ENCODE measurements at regions not wholly inside any gene's neighbourhood (a gene's known extent, or its start where the extent isn't known, plus 50 kb on each side); places are given as distances from the start of the nearest gene placed in this dataset.

GRCh38 chr16:26599785-26600104, 467.0 kb upstream of the C16orf82 start (continued):
- no peak for TF ChIP-seq ESRRA (CRISPR knock-in tag; IDR thresholded peaks at IDR 0.05; ENCODE audit: borderline replicate concordance)
- TF ChIP-seq PRRX2 (CRISPR knock-in tag; IDR thresholded peaks at IDR 0.05), result no peak
- TF ChIP-seq TP53 (CRISPR knock-in tag; IDR thresholded peaks at IDR 0.05), result no peak

- Mint-ChIP-seq H3K4me1 (peaks cover 20% of the 10 kb centered on the region), H3K27ac (no peak overlapping the region), H3K36me3 (no peaks in the 10 kb centered on the region), H3K4me3 (no peak overlapping the region), H3K9me3 (peaks cover 3% of the 10 kb centered on the region; the same call in 1 of the 2 replicates), H3K27me3 (ENCODE audit: low read depth) (no peaks in the 10 kb centered on the region; the same call in 1 of the 2 replicates)
- DNase-seq (ENCODE audit: low spot score) (no peak), ATAC-seq (no peak)
- CTCF ChIA-PET, result interaction anchor here (1.9 kb wide), 1 partner anchor 44 kb away, joined by 6 read pairs; no protein-coding TSS in a partner anchor
- TF ChIP-seq MYBL2 (CRISPR knock-in tag; IDR thresholded peaks at IDR 0.05) (no peak), ZSCAN18 (CRISPR knock-in tag; IDR thresholded peaks at IDR 0.05) (no peak), ZNF423 (CRISPR knock-in tag; IDR thresholded peaks at IDR 0.05) (no peak), CREB1 (CRISPR knock-in tag; IDR thresholded peaks at IDR 0.05) (no peak), ZNF263 (CRISPR knock-in tag; IDR thresholded peaks at IDR 0.05; ENCODE audit: low read depth) (no peak), SOX15 (CRISPR knock-in tag; IDR thresholded peaks at IDR 0.05) (no peak), ETV6 (CRISPR knock-in tag; IDR thresholded peaks at IDR 0.05) (no peak), MAX (CRISPR knock-in tag; IDR thresholded peaks at IDR 0.05) (no peak), CDX4 (CRISPR knock-in tag; IDR thresholded peaks at IDR 0.05; ENCODE audit: borderline replicate concordance) (no peak)
- POLR2A ChIA-PET, result interaction anchor here (0.7 kb wide), 1 partner anchor 1253 kb away, joined by 3 read pairs; no protein-coding TSS in a partner anchor
Observed at GRCh38 chr16:26601335-26601734, 465.4 kb upstream of the C16orf82 start.

GRCh38 chr16:26605626-26606271, 461.0 kb upstream of the C16orf82 start:
- CTCF ChIA-PET, result interaction anchor here (1.9 kb wide), 1 partner anchor 40 kb away, joined by 7 read pairs; no protein-coding TSS in a partner anchor
- no peak for ATAC-seq
- peaks cover 3% of the 10 kb centered on the region; the same call in 1 of the 2 replicates for H3K9me3 Mint-ChIP-seq
- no peaks in the 10 kb centered on the region for H3K36me3 Mint-ChIP-seq
- H3K4me3 Mint-ChIP-seq, result no peak overlapping the region
- DNase-seq (ENCODE audit: low spot score), result no peak
- POLR2A ChIA-PET, result no interaction called here
- no peaks in the 10 kb centered on the region; the same call in 1 of the 2 replicates for H3K27me3 Mint-ChIP-seq (ENCODE audit: low read depth)
- no peaks in the 10 kb centered on the region for H3K4me1 Mint-ChIP-seq
- no peak overlapping the region for H3K27ac Mint-ChIP-seq
- no peak for TF ChIP-seq ZNF396 (CRISPR knock-in tag; IDR thresholded peaks at IDR 0.05; ENCODE audit: borderline replicate concordance)
- no peak for TF ChIP-seq ZNF532 (CRISPR knock-in tag; IDR thresholded peaks at IDR 0.05; ENCODE audit: borderline replicate concordance)
- TF ChIP-seq HMGXB4 (CRISPR knock-in tag; IDR thresholded peaks at IDR 0.05), result no peak
- no peak for TF ChIP-seq NR2C2 (CRISPR knock-in tag; IDR thresholded peaks at IDR 0.05)
- TF ChIP-seq TEAD1 (CRISPR knock-in tag; IDR thresholded peaks at IDR 0.05), result no peak
- TF ChIP-seq EMX1 (CRISPR knock-in tag; IDR thresholded peaks at IDR 0.05), result no peak
- TF ChIP-seq ZNF232 (CRISPR knock-in tag; IDR thresholded peaks at IDR 0.05), result no peak
- no peak for TF ChIP-seq NFE2L1 (CRISPR knock-in tag; IDR thresholded peaks at IDR 0.05)
- TF ChIP-seq ZNF219 (CRISPR knock-in tag; IDR thresholded peaks at IDR 0.05; ENCODE audit: borderline replicate concordance), result no peak
- no peak for TF ChIP-seq ZNF671 (CRISPR knock-in tag; IDR thresholded peaks at IDR 0.05)
- no peak for TF ChIP-seq ZSCAN18 (CRISPR knock-in tag; IDR thresholded peaks at IDR 0.05)
- no peak for TF ChIP-seq FOXK1 (CRISPR knock-in tag; IDR thresholded peaks at IDR 0.05)
- TF ChIP-seq FOXJ3 (CRISPR knock-in tag; IDR thresholded peaks at IDR 0.05; ENCODE audit: borderline replicate concordance), result no peak
- TF ChIP-seq SMAD3 (CRISPR knock-in tag; IDR thresholded peaks at IDR 0.05; ENCODE audit: borderline replicate concordance), result no peak
- no peak for TF ChIP-seq ZNF121 (CRISPR knock-in tag; IDR thresholded peaks at IDR 0.05)
